Mesenchymal stem cell (in vitro differentiated cells and primary cell): ENCODE measurements at regions not wholly inside any gene's neighbourhood (a gene's known extent, or its start where the extent isn't known, plus 50 kb on each side); places are given as distances from the start of the nearest gene placed in this dataset.

ENCODE experiments used
- DNase-seq: peaks from one replicate; pipeline ENCODE4 v3.0.0-alpha.2; 2013
- H2AFZ ChIP-seq: one replicate; pipeline ENCODE4 v1.6.1; 2013; ENCODE audit warnings: low read depth, mild to moderate bottlenecking, control low read depth, inconsistent platforms, low read length, moderate library complexity
- H2AK5ac ChIP-seq: 2 replicates; pipeline ENCODE4 v1.6.1; 2013; ENCODE audit warnings: low read length, moderate library complexity, mild to moderate bottlenecking, inconsistent platforms; ENCODE audit not compliant: severe bottlenecking
- H2BK120ac ChIP-seq: one replicate; pipeline ENCODE4 v1.6.1; 2013; ENCODE audit warnings: low read depth, mild to moderate bottlenecking, inconsistent platforms, low read length, moderate library complexity
- H2BK12ac ChIP-seq, 2 experiments: one replicate each; pipeline ENCODE4 v1.6.1; 2013; ENCODE audit warnings: inconsistent platforms in 2 of 2, low read length in 2 of 2, mild to moderate bottlenecking in 2 of 2, moderate library complexity in 2 of 2, control low read depth in 1 of 2
- H2BK15ac ChIP-seq: one replicate; pipeline ENCODE4 v1.6.1; 2013; ENCODE audit warnings: mild to moderate bottlenecking, low read depth, inconsistent platforms; ENCODE audit not compliant: poor library complexity, severe bottlenecking
- H2BK5ac ChIP-seq: 2 replicates; pipeline ENCODE4 v1.6.1; 2013; ENCODE audit warnings: low read depth, mild to moderate bottlenecking, low read length, control low read depth, inconsistent platforms; ENCODE audit not compliant: poor library complexity, severe bottlenecking
- H3K14ac ChIP-seq, 2 experiments: one replicate each; pipeline ENCODE4 v1.6.1; 2013; ENCODE audit warnings: inconsistent platforms in 2 of 2, low read length in 2 of 2, control low read depth in 1 of 2, mild to moderate bottlenecking in 1 of 2, moderate library complexity in 1 of 2
- H3K18ac ChIP-seq, 2 experiments: one replicate each; pipeline ENCODE4 v1.6.1; 2013; ENCODE audit warnings: inconsistent platforms in 2 of 2, low read length in 2 of 2, control low read depth in 1 of 2, low read depth in 1 of 2, mild to moderate bottlenecking in 1 of 2
- H3K23ac ChIP-seq, 2 experiments: one replicate each; pipeline ENCODE4 v1.6.1; 2013; ENCODE audit warnings: inconsistent platforms in 2 of 2, low read length in 2 of 2, mild to moderate bottlenecking in 2 of 2, moderate library complexity in 2 of 2, control low read depth in 1 of 2
- H3K27ac ChIP-seq: 2 replicates; pipeline ENCODE4 v1.5.1; 2013; ENCODE audit warnings: mild to moderate bottlenecking, moderate library complexity, low read length, control low read depth, inconsistent platforms; ENCODE audit not compliant: poor library complexity, severe bottlenecking
- H3K27me3 ChIP-seq, 2 experiments: 2 replicates each; pipeline versions ENCODE4 v1.6.1 to v1.7.0; 2013; ENCODE audit warnings: low read length in 2 of 2, mild to moderate bottlenecking in 2 of 2, moderate library complexity in 2 of 2, control low read depth in 1 of 2, inconsistent platforms in 1 of 2; ENCODE audit not compliant: control insufficient read depth in 1 of 2, insufficient read depth in 1 of 2
- H3K36me3 ChIP-seq, 2 experiments: 2 replicates each; pipeline versions ENCODE4 v1.6.1 to v1.7.0; 2013; ENCODE audit warnings: low read length in 2 of 2, control low read depth in 1 of 2, inconsistent platforms in 1 of 2, low read depth in 1 of 2, mild to moderate bottlenecking in 1 of 2; ENCODE audit not compliant: insufficient read depth in 2 of 2, control insufficient read depth in 1 of 2
- H3K4ac ChIP-seq, 2 experiments: one replicate each; pipeline ENCODE4 v1.6.1; 2013; ENCODE audit warnings: inconsistent platforms in 2 of 2, low read length in 2 of 2, mild to moderate bottlenecking in 2 of 2, moderate library complexity in 2 of 2, control low read depth in 1 of 2, low read depth in 1 of 2
- H3K4me1 ChIP-seq: 2 replicates; pipeline ENCODE4 v1.6.1; 2013; ENCODE audit warnings: low read depth, low read length, control low read depth; ENCODE audit not compliant: control insufficient read depth, insufficient read depth
- H3K4me2 ChIP-seq: 2 replicates; pipeline ENCODE4 v1.6.1; 2013; ENCODE audit warnings: low read length, mild to moderate bottlenecking, inconsistent platforms; ENCODE audit not compliant: poor library complexity, severe bottlenecking
- H3K4me3 ChIP-seq, 2 experiments: 2 replicates each; pipeline versions ENCODE4 v1.5.1 to v1.7.0; 2013; ENCODE audit warnings: low read length in 2 of 2, mild to moderate bottlenecking in 2 of 2, control low read depth in 1 of 2, low read depth in 1 of 2; ENCODE audit not compliant: insufficient read depth in 1 of 2
- H3K79me1 ChIP-seq: replicated peaks from 2 replicates; pipeline ENCODE4 v1.6.1; 2013; ENCODE audit warnings: mild to moderate bottlenecking, control low read depth, low read length, inconsistent platforms; ENCODE audit not compliant: poor library complexity, severe bottlenecking
- H3K9ac ChIP-seq: 2 replicates; pipeline ENCODE4 v1.7.0; 2013; ENCODE audit warnings: mild to moderate bottlenecking, low read length, moderate library complexity
- H3K9me3 ChIP-seq: 2 replicates; pipeline ENCODE4 v1.7.0; 2013; ENCODE audit warnings: mild to moderate bottlenecking, low read length; ENCODE audit not compliant: control insufficient read depth
- H4K8ac ChIP-seq: one replicate; pipeline ENCODE4 v1.6.1; 2013; ENCODE audit warnings: inconsistent platforms, mild to moderate bottlenecking, low read length, moderate library complexity
- H4K91ac ChIP-seq: one replicate; pipeline ENCODE4 v1.6.1; 2013; ENCODE audit warnings: mild to moderate bottlenecking, low read length, inconsistent platforms
- WGBS: methylation state at CpG from one replicate; pipeline ENCODE4 v1.1.7; 2013; ENCODE audit warnings: mixed read lengths; 5-methylcytosine and 5-hydroxymethylcytosine counted together

DNA sequence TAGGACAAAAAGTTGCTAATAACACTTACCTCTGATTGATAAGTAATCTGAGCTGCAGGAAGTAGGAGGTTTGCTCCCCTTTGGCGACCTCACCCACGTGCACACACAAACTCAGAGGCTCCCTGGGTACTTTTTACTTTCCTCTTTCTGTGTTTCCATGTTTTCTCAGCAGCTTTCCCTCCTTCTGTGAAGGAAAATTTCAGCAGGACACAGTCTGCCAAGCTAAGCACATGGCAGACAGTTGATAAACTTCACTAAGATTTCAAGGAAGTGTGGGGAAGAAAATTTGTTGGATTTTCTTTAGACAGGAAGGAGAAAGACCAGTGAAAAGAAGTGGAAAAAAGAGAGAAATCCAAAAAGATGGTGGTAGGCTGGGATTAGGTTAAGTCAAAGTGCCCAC lies 215.5 kb upstream of the ARG1 start:
- WGBS: 81% methylated on average over 2 of the region's 2 CpGs
- H3K4ac ChIP-seq: no peak overlapping the region
- H3K14ac ChIP-seq: no peak overlapping the region

DNA sequence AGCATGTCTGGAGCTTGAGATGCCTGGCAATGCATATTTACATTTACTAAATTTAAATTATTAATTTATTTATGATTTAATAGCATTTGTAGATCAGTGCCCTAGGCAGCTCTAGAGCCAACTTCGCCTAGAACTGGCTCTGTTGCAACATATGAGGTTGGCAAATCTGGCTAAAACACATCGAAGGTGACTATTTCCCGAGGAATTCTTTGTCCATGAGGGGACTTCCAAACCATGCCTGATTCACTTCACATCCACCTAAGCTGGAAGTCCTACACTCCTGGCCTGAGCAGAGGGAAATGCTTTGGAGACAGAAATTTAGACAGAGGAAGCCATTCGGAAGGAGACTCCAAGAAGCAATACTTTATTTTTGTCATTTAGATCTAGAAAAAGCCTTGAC lies 211.0 kb upstream of the ARG1 start:
- H2AFZ ChIP-seq: no peak overlapping the region
- H3K27ac ChIP-seq: no peak overlapping the region
- H2AK5ac ChIP-seq: no peak overlapping the region
- H3K18ac ChIP-seq: no peak overlapping the region
- no peak overlapping the region for H4K91ac ChIP-seq
- H3K9me3 ChIP-seq: no peaks in the 10 kb centered on the region
- H3K23ac ChIP-seq: no peak overlapping the region
- peaks cover 0 to 9% of the 10 kb centered on the region in 2 experiments for H3K27me3 ChIP-seq
- 81% methylated on average over 3 of the region's 4 CpGs for WGBS
- no peak overlapping the region for H2BK15ac ChIP-seq
- no peak overlapping the region for H3K4me3 ChIP-seq
- H3K14ac ChIP-seq: no peak overlapping the region
- H2BK12ac ChIP-seq: no peak overlapping the region
- no peaks in the 10 kb centered on the region for H3K4me1 ChIP-seq
- no peak for DNase-seq
- no peaks in the 10 kb centered on the region for H3K36me3 ChIP-seq
- no peaks in the 10 kb centered on the region for H3K79me1 ChIP-seq
- H2BK120ac ChIP-seq: no peak overlapping the region
- H3K9ac ChIP-seq: no peak overlapping the region
- H3K4ac ChIP-seq: no peak overlapping the region
- no peak overlapping the region for H3K4me2 ChIP-seq
- no peak overlapping the region for H2BK5ac ChIP-seq
- H4K8ac ChIP-seq: no peak overlapping the region

More for the DNA sequence above, 215.5 kb upstream of the ARG1 start:
- Histone ChIP-seq H3K36me3 (no peaks in the 10 kb centered on the region), H3K4me1 (no peaks in the 10 kb centered on the region), H3K4me3 (no peak overlapping the region), H3K9ac (no peak overlapping the region), H3K23ac (no peak overlapping the region), H3K79me1 (no peaks in the 10 kb centered on the region), H3K4me2 (no peak overlapping the region), H2BK5ac (no peak overlapping the region), H4K8ac (no peak overlapping the region), H2BK120ac (no peak overlapping the region), H2BK12ac (no peak overlapping the region), H3K18ac (no peak overlapping the region), H3K27ac (no peak overlapping the region), H2AK5ac (no peak overlapping the region), H2AFZ (no peak overlapping the region), H4K91ac (no peak overlapping the region), H3K9me3 (no peaks in the 10 kb centered on the region), H3K27me3 (no peaks in the 10 kb centered on the region), H2BK15ac (no peak overlapping the region)
- no peak for DNase-seq

GRCh38 chr6:131362696-131363095 lies 210.3 kb upstream of the ARG1 start:
- no peak overlapping the region for H3K14ac ChIP-seq
- no peak overlapping the region for H3K4ac ChIP-seq
- WGBS: 96% methylated on average over 7 of the region's 8 CpGs
- no peak overlapping the region for H4K91ac ChIP-seq
- H3K79me1 ChIP-seq: no peaks in the 10 kb centered on the region
- H3K4me1 ChIP-seq: no peaks in the 10 kb centered on the region
- no peak overlapping the region for H2AFZ ChIP-seq
- H3K18ac ChIP-seq: no peak overlapping the region
- no peak for DNase-seq
- no peaks in the 10 kb centered on the region for H3K36me3 ChIP-seq
- no peak overlapping the region for H2AK5ac ChIP-seq
- peaks cover 0 to 9% of the 10 kb centered on the region in 2 experiments for H3K27me3 ChIP-seq
- H3K9me3 ChIP-seq: no peaks in the 10 kb centered on the region
- no peak overlapping the region for H3K4me3 ChIP-seq
- no peak overlapping the region for H3K23ac ChIP-seq
- H3K9ac ChIP-seq: no peak overlapping the region
- no peak overlapping the region for H3K27ac ChIP-seq
- H2BK120ac ChIP-seq: no peak overlapping the region
- H4K8ac ChIP-seq: no peak overlapping the region
- H3K4me2 ChIP-seq: no peak overlapping the region
- H2BK12ac ChIP-seq: no peak overlapping the region
- H2BK5ac ChIP-seq: no peak overlapping the region
- H2BK15ac ChIP-seq: no peak overlapping the region

- H3K14ac ChIP-seq: no peak overlapping the region
- H2BK12ac ChIP-seq: no peak overlapping the region
- H2BK15ac ChIP-seq: no peak overlapping the region
- no peaks in the 10 kb centered on the region for H3K9me3 ChIP-seq
- no peak overlapping the region for H3K18ac ChIP-seq
- DNase-seq: no peak
- no peak overlapping the region for H4K91ac ChIP-seq
- H2BK5ac ChIP-seq: no peak overlapping the region
- no peaks in the 10 kb centered on the region for H3K79me1 ChIP-seq
- no peak overlapping the region for H2AK5ac ChIP-seq
- WGBS: 82% methylated on average over 1 of the region's 1 CpG
- H3K36me3 ChIP-seq: no peaks in the 10 kb centered on the region
- no peak overlapping the region for H3K9ac ChIP-seq
- H3K4me3 ChIP-seq: no peak overlapping the region
- H4K8ac ChIP-seq: no peak overlapping the region
- no peak overlapping the region for H3K4me2 ChIP-seq
- peaks cover 0 to 13% of the 10 kb centered on the region in 2 experiments for H3K27me3 ChIP-seq
- H3K4ac ChIP-seq: no peak overlapping the region
- no peaks in the 10 kb centered on the region for H3K4me1 ChIP-seq
- no peak overlapping the region for H2BK120ac ChIP-seq
- no peak overlapping the region for H2AFZ ChIP-seq
- H3K27ac ChIP-seq: no peak overlapping the region
- H3K23ac ChIP-seq: no peak overlapping the region
Measured at GRCh38 chr6:131363947-131364834, 208.8 kb upstream of the ARG1 start.
